ENCODE measurements at regions not wholly inside any gene's neighbourhood (a gene's known extent, or its start where the extent isn't known, plus 50 kb on each side); places are given as distances from the start of the nearest gene placed in this dataset.

DNA sequence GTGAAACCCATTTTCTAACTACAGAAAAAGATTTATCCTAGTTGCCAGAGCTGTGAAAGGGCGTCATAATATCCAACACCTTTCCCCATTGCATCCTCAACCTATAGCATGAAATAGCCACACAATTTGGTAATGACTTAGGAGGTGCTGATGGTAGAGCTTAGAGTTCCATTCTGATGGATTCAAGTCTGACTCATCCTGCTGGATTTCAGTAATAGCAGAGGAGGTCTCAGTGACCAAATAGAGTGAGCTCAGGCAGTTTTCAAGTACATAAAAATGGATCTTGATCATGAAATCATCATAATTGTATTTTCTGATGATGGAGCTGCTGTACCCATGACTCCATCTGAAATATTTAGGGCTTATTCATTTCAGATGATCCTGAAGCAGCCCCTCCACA is 270.7 kb upstream of the KLHL29 start:
- DNase-seq (ENCODE audit: low read depth), result no peak
- Histone ChIP-seq H3K27me3 (ENCODE audit: control insufficient read depth, insufficient read depth, low read length) (no peaks in the 10 kb centered on the region), H3K36me3 (ENCODE audit: control insufficient read depth, insufficient read depth, low read length) (no peaks in the 10 kb centered on the region), H3K4me3 (ENCODE audit: low read depth, low read length) (no peak overlapping the region)
- ChIA-PET CTCF (no interaction called here), POLR2A (no interaction called here)
- TF ChIP-seq, protein P1, sequence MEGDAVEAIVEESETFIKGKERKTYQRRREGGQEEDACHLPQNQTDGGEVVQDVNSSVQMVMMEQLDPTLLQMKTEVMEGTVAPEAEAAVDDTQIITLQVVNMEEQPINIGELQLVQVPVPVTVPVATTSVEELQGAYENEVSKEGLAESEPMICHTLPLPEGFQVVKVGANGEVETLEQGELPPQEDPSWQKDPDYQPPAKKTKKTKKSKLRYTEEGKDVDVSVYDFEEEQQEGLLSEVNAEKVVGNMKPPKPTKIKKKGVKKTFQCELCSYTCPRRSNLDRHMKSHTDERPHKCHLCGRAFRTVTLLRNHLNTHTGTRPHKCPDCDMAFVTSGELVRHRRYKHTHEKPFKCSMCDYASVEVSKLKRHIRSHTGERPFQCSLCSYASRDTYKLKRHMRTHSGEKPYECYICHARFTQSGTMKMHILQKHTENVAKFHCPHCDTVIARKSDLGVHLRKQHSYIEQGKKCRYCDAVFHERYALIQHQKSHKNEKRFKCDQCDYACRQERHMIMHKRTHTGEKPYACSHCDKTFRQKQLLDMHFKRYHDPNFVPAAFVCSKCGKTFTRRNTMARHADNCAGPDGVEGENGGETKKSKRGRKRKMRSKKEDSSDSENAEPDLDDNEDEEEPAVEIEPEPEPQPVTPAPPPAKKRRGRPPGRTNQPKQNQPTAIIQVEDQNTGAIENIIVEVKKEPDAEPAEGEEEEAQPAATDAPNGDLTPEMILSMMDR (IDR thresholded peaks at IDR 0.05; ENCODE audit: insufficient read depth, low read depth, low read length), result no peak

DNA sequence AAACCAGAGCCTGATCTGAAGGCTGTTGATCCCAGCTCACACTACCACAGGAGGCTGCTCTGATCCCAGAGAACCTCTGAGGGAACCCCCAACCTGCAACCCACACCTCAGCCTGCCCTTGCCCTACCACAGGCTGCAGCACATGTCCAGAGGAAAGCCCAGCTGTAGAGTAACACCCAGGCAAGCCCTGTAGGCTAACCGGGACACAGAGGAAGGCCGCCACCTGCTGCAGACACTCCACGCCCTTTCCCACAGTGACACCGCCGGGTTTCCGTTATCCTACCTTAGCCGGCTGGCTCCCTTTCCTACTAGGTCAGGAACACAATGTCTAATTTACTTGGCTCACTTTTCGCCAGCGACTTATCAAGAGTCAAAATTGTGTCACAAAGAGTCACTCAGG is 266.7 kb upstream of the KLHL29 start:
- Histone ChIP-seq H3K4me3 (ENCODE audit: low read depth, low read length) (no peak overlapping the region), H3K36me3 (ENCODE audit: control insufficient read depth, insufficient read depth, low read length) (no peaks in the 10 kb centered on the region), H3K27me3 (ENCODE audit: control insufficient read depth, insufficient read depth, low read length) (no peaks in the 10 kb centered on the region)
- ChIA-PET POLR2A (no interaction called here), CTCF (no interaction called here)
- TF ChIP-seq, protein P1 (IDR thresholded peaks at IDR 0.05; ENCODE audit: insufficient read depth, low read depth, low read length), result no peak
- DNase-seq (ENCODE audit: low read depth), result no peak

DNA sequence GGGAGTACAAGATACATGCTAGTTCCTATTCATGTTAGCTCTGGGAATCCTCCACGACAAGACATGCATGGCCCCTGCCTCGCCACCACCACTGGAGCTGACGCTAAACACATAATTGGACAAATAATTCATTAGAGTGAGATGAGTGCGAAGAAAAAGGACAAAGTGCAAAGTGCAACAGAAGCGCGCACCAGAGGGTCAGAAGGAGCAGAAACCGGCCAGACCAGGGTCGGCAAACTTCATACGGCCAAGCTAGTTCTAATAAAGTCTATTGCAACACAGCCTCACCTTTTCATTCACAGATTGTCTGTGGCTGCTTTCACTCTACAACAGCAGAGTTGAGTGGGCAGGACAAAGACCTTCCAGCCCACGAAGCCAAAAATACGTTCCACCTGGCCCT is 266.1 kb upstream of the KLHL29 start:
- TF ChIP-seq, protein P1 (IDR thresholded peaks at IDR 0.05; ENCODE audit: insufficient read depth, low read depth, low read length), result no peak
- Histone ChIP-seq H3K27me3 (ENCODE audit: control insufficient read depth, insufficient read depth, low read length) (no peaks in the 10 kb centered on the region), H3K36me3 (ENCODE audit: control insufficient read depth, insufficient read depth, low read length) (no peaks in the 10 kb centered on the region), H3K4me3 (ENCODE audit: low read depth, low read length) (no peak overlapping the region)
- no peak for DNase-seq (ENCODE audit: low read depth)
- ChIA-PET POLR2A (no interaction called here), CTCF (interaction anchor here (0.7 to 1.5 kb wide), 2 partner anchors 13 to 15 kb away, joined by 3 read pairs; no protein-coding TSS in a partner anchor)

DNA sequence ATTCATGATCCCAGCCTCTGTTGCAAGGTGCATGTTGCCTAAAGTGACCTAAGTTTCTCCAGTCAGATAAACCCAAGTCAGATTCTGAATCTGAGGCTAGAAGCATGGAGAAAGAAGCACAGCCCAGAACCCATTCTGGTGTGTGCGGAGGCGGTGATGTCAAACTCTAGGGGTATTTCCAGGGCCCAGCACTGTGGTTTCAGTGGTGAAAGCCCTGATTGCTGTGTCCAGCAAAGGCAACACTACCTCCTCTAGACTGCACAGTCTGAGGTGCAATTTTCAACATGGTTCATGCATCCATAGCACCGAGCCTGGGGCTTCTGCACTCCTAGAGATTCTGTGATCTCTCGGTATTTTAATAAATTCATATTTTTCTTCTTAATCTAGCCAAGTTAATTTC is 264.8 kb upstream of the KLHL29 start:
- Histone ChIP-seq H3K36me3 (ENCODE audit: control insufficient read depth, insufficient read depth, low read length) (no peaks in the 10 kb centered on the region), H3K27me3 (ENCODE audit: control insufficient read depth, insufficient read depth, low read length) (no peaks in the 10 kb centered on the region), H3K4me3 (ENCODE audit: low read depth, low read length) (no peak overlapping the region)
- no peak for DNase-seq (ENCODE audit: low read depth)
- POLR2A ChIA-PET, result no interaction called here
- CTCF ChIA-PET, result interaction anchor here (1.5 kb wide), 1 partner anchor 11 kb away, joined by 3 read pairs; no protein-coding TSS in a partner anchor
- TF ChIP-seq, protein P1 (IDR thresholded peaks at IDR 0.05; ENCODE audit: insufficient read depth, low read depth, low read length), result no peak

DNA sequence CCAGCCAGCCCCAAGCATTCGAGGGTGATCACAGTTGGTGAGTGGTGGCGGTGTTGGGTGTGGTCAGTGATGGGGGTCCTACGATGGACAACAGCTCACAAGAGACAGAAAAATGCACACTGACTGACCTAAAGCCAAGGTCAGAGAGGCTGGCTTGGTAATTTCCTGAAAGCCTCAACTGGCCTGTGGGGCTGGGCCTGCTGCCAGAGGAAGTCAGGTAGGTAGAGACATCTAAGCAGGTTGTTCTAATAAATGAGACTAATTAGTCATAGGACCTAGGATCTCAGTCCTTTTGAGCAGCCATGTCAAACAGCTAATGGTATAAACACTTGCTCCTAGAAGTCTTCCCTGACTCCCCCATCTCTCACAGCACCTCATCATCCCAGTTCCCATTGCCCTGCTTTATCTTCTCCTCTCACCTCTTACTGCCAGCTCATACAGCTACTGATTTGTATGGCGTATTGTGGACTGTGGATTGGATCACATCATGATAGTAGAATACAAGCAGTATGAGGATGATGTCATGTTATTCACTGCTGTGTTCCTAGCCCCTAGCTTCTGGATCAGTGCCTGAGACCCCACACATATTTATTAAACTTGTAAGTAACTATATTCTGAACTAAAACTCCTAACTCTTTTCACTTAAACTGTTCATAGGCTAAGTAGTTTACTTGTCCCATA is 262.9 kb upstream of the KLHL29 start:
- Histone ChIP-seq H3K27me3 (ENCODE audit: control insufficient read depth, insufficient read depth, low read length) (no peaks in the 10 kb centered on the region), H3K4me3 (ENCODE audit: low read depth, low read length) (no peak overlapping the region), H3K36me3 (ENCODE audit: control insufficient read depth, insufficient read depth, low read length) (no peaks in the 10 kb centered on the region)
- ChIA-PET CTCF (interaction anchor here (0.6 to 1.0 kb wide), 2 partner anchors 13 to 24 kb away, joined by 3 read pairs; no protein-coding TSS in a partner anchor), POLR2A (no interaction called here)
- TF ChIP-seq, protein P1 (IDR thresholded peaks at IDR 0.05; ENCODE audit: insufficient read depth, low read depth, low read length), result no peak
- DNase-seq (ENCODE audit: low read depth), result no peak

Measured in BJ (cell line).